K562 (cell line): ENCODE measurements at regions not wholly inside any gene's neighbourhood (a gene's known extent, or its start where the extent isn't known, plus 50 kb on each side); places are given as distances from the start of the nearest gene placed in this dataset.
A peak's percentile ranks its signal among the peaks of the same experiment; 100 is the strongest.

Experiments used
- ATAC-seq: fragments of 200-7000 bp; cut with Tn5 transposase; 3 replicates; pipeline ENCODE4 v1.9.1; 2020; ENCODE audit warnings: moderate library complexity
- BruUV-seq: library from RNA; stranded (reverse); fragments of 400-500 nt; replicated peaks from 2 replicates; lab custom pipeline; 2021; lab: Mats Ljungman, UMichigan
- CTCF ChIA-PET: fragments of 300-600 bp; formaldehyde crosslinking; extraction: SDS; loops from one replicate; lab custom pipeline; 2021; ENCODE audit warnings: low intra/inter-chr PET ratio; lab: Yijun Ruan, JAX
- POLR2A ChIA-PET: fragments of 300-600, 350-650 bp; sonication (Branson Sonifier 250); formaldehyde crosslinking; extraction: SDS; loops from one replicate; lab custom pipeline; 2021; ENCODE audit warnings: antibody characterized with exemption, inconsistent platforms; lab: Yijun Ruan, JAX
- DNase-seq, 4 experiments: peaks; one replicate each; pipeline versions ENCODE4 v3.0.0 to v3.0.0-alpha.2; 2011 to 2018; ENCODE audit warnings: low spot score in 3 of 4, mixed read lengths in 3 of 4; ENCODE audit errors: extremely low read depth in 1 of 4
- FAIRE-seq: peaks from 2 replicates; lab custom pipeline; 2011; peaks lifted over from hg19 to GRCh38; lab: Jason Lieb, UNC
- H2AFZ ChIP-seq: 2 replicates; pipeline ENCODE4 v1.6.0; 2011; ENCODE audit warnings: low read depth, low read length, control low read depth, inconsistent platforms
- H3K27ac ChIP-seq: fragments of 200-600 bp; 3 replicates; pipeline ENCODE4 v1.8.0; 2011; ENCODE audit warnings: low read depth, mild to moderate bottlenecking, control low read depth, inconsistent platforms, low read length, moderate library complexity, mixed read lengths; ENCODE audit errors: extremely low read depth
- H3K27me3 ChIP-seq, 2 experiments: fragments of 300-600 bp in 1 of 2; 2 replicates in 1 of 2; 3 replicates in 1 of 2; pipeline versions ENCODE4 v1.6.0 to v1.8.0; 2011; ENCODE audit warnings: inconsistent platforms in 2 of 2, low read length in 2 of 2, mild to moderate bottlenecking in 1 of 2, mixed read lengths in 1 of 2, moderate library complexity in 1 of 2; ENCODE audit not compliant: control insufficient read depth in 2 of 2, insufficient read depth in 2 of 2
- H3K36me3 ChIP-seq: fragments of 300-600 bp; 3 replicates; pipeline ENCODE4 v1.8.0; 2011; ENCODE audit warnings: mild to moderate bottlenecking, low read length, inconsistent platforms; ENCODE audit not compliant: control insufficient read depth, insufficient read depth
- H3K4me1 ChIP-seq, 2 experiments: fragments of 200-600 bp in 1 of 2; replicated peaks in 1 of 2; 2 replicates in 1 of 2; 3 replicates in 1 of 2; pipeline versions ENCODE4 v1.5.1 to v1.8.0; 2011; ENCODE audit warnings: inconsistent platforms in 2 of 2, low read length in 2 of 2, mild to moderate bottlenecking in 1 of 2, mixed read lengths in 1 of 2, moderate library complexity in 1 of 2; ENCODE audit not compliant: control insufficient read depth in 2 of 2, insufficient read depth in 2 of 2
- H3K4me2 ChIP-seq: 2 replicates; pipeline ENCODE4 v1.6.1; 2011; ENCODE audit warnings: low read length, control low read depth, inconsistent platforms, mixed read lengths; ENCODE audit not compliant: insufficient read depth
- H3K4me3 ChIP-seq: fragments of 200-600 bp; sonication (generic), shearing (Covaris generic); 2 replicates; pipeline ENCODE4 v1.5.1; 2016; ENCODE audit warnings: control low read depth, inconsistent platforms
- H3K79me2 ChIP-seq: fragments of 200-600 bp; 3 replicates; pipeline ENCODE4 v1.8.0; 2011; ENCODE audit warnings: low read length, inconsistent platforms; ENCODE audit not compliant: control insufficient read depth, insufficient read depth
- H3K9ac ChIP-seq, 2 experiments: 2 replicates each; pipeline versions ENCODE4 v1.6.0 to v1.6.1; 2011; ENCODE audit warnings: low read depth in 2 of 2, low read length in 2 of 2, control low read depth in 1 of 2, inconsistent platforms in 1 of 2, mild to moderate bottlenecking in 1 of 2, mixed read lengths in 1 of 2; ENCODE audit not compliant: insufficient read depth in 1 of 2
- H3K9me1 ChIP-seq: one replicate; pipeline ENCODE4 v1.6.0; 2011; ENCODE audit warnings: inconsistent platforms, mild to moderate bottlenecking, low read length, moderate library complexity; ENCODE audit not compliant: control insufficient read depth, insufficient read depth
- H3K9me3 ChIP-seq: replicated peaks from 2 replicates; pipeline ENCODE4 v1.5.1; 2011; ENCODE audit warnings: low read depth, low read length, inconsistent platforms; ENCODE audit not compliant: control insufficient read depth, insufficient read depth
- H4K20me1 ChIP-seq: replicated peaks from 2 replicates; pipeline ENCODE4 v1.6.1; 2011; ENCODE audit warnings: low read length, inconsistent platforms, mixed read lengths; ENCODE audit not compliant: control insufficient read depth, insufficient read depth
- EGR1 ChIP-seq: fragments of 450-650 bp; conservative IDR thresholded peaks from 2 replicates; pipeline ENCODE4 v1.6.1; 2017; ENCODE audit warnings: mild to moderate bottlenecking
- ETV6 ChIP-seq, 3 experiments: fragments of 150-350 bp in 1 of 3; sonication (generic) in 1 of 3; formaldehyde crosslinking in 1 of 3; IDR thresholded peaks; 2 replicates each; pipeline versions ENCODE4 v1.6.1 to v1.8.0; 2014 to 2022; ENCODE audit warnings: borderline replicate concordance in 2 of 3, low read depth in 2 of 3, antibody characterized with exemption in 1 of 3, low read length in 1 of 3, mild to moderate bottlenecking in 1 of 3, missing genetic modification reagents in 1 of 3
- PHF8 ChIP-seq: fragments of 200-600 bp; sonication (generic); IDR thresholded peaks from 2 replicates; pipeline ENCODE4 v1.6.1; 2012; ENCODE audit warnings: mixed run types, mild to moderate bottlenecking, inconsistent platforms, low read length, moderate library complexity, borderline replicate concordance
- PML ChIP-seq: IDR thresholded peaks from 2 replicates; pipeline ENCODE4 v1.6.1; 2012; ENCODE audit warnings: low read length, inconsistent platforms
- POLR3G ChIP-seq: IDR thresholded peaks from 2 replicates; pipeline ENCODE4 v1.6.1; 2011; ENCODE audit not compliant: insufficient read length, insufficient replicate concordance; ENCODE audit errors: extremely low read depth
- TRIM24 ChIP-seq, 2 experiments: fragments of 450-650 bp; IDR thresholded peaks; 2 replicates each; pipeline ENCODE4 v1.6.1; 2016
- ZNF316 ChIP-seq: fragments of 450-650 bp; IDR thresholded peaks from 2 replicates; pipeline ENCODE4 v1.6.1; 2016
- WGBS: fragments of 100-300 bp; shearing (Covaris generic); methylation state at CpG from one replicate; pipeline ENCODE4 v1.1.6; 2016; ENCODE audit warnings: low coverage, mixed read lengths; ENCODE audit not compliant: insufficient coverage; ENCODE audit errors: missing lambda C conversion rate; 5-methylcytosine and 5-hydroxymethylcytosine counted together
- in situ Hi-C: fragments of 300-500 bp; cut with MboI; formaldehyde crosslinking; loops from 4 replicates; pipeline ENCODE4 v1.15.0; 2018; ENCODE audit warnings: inconsistent platforms, mixed read lengths
- intact Hi-C: fragments of 100-400 bp; cut with micrococcal nuclease; formaldehyde crosslinking; loops from 2 replicates; pipeline ENCODE4 v1.14.2; 2022

DNA sequence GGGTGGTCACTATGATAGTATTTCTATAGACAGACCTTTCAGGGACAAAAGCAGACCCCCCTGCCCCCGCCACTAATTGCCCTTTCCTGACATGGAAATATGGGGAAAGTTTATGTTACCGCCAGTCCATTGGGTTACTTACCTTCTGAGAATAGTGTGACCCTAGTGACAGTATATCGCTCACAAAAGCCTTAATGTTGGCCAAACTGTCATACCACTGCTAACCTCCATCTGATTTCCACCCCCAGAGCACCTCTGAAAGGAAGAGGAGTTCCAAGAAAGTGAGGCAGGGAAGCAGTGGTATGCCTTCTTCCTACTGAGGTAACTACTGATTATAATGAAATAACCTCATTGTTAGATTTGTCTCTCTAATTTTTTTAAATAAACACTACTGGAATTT is 67.5 kb upstream of the CCDC91 start (continued):
- TF ChIP-seq EGR1 (0 out of 2 replicates have a peak, but pooled peaks have one; percentile 13), ETV6 (IDR thresholded peaks at IDR 0.05; ENCODE audit: borderline replicate concordance in 1 of 2, low read depth in 2 of 2, low read length in 1 of 2) (0 out of 4 replicates have a peak, but pooled peaks of 1 of the 2 experiments have one; percentile 26), ETV6 (CRISPR knock-in tag; IDR thresholded peaks at IDR 0.05; ENCODE audit: borderline replicate concordance) (no peak), TRIM24 (IDR thresholded peaks at IDR 0.05) (0 out of 4 replicates have a peak, but pooled peaks of 1 of the 2 experiments have one; percentile 0), PHF8 (no peak)

DNA sequence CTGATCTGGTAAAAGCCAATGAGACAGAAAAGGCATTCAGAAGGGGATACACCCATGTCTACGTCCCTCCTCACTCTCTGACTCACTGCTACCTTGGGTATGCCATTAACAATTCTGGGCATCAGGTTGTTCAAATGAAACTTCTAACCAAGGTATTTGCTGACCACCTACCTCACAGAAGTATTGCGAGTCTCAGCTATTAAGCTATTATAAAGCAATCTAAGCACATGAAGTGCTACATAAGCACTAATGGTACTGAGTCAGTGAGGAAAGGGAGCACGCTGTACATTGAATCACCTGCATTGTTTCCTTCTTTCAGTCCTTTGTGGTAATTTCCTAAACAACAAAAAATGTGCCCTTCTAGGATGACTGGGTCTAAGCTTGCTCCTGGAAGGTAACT is 62.8 kb upstream of the CCDC91 start:
- Histone ChIP-seq H3K36me3 (no peaks in the 10 kb centered on the region), H3K9me1 (no peaks in the 10 kb centered on the region), H4K20me1 (no peaks in the 10 kb centered on the region), H3K4me3 (no peak overlapping the region), H3K27ac (no peak overlapping the region), H3K4me2 (no peak overlapping the region), H3K9me3 (no peaks in the 10 kb centered on the region), H3K4me1 (peaks cover 12 to 53% of the 10 kb centered on the region in 2 experiments), H3K27me3 (no peaks in the 10 kb centered on the region), H3K9ac (no peak overlapping the region), H3K79me2 (no peaks in the 10 kb centered on the region), H2AFZ (0 out of 2 replicates have a peak overlapping the region, but pooled peaks have one; percentile 1)
- intact Hi-C loops: no loop called here
- 93% methylated on average over 3 of the region's 3 CpGs for WGBS
- ChIA-PET POLR2A (no interaction called here), CTCF (no interaction called here)
- FAIRE-seq (no peak), ATAC-seq (no peak), DNase-seq (no peak)
- BruUV-seq: no TSS peak
- in situ Hi-C loops: no loop called here
- TF ChIP-seq ZNF316 (0 out of 2 replicates have a peak, but pooled peaks have one; percentile 16), PML (no peak), POLR3G (no peak)
